Spleen (tissue), 7 donors: ENCODE measurements at regions not wholly inside any gene's neighbourhood (a gene's known extent, or its start where the extent isn't known, plus 50 kb on each side); places are given as distances from the start of the nearest gene placed in this dataset.

Experiments used
- POLR2A ChIP-seq, 3 donors: fragments of 450-650 bp; IDR thresholded peaks; one replicate each; pipeline ENCODE4 v1.5.1; 2017; ENCODE audit warnings: antibody characterized with exemption in 3 of 3, mild to moderate bottlenecking in 1 of 3
- POLR2AphosphoS5 ChIP-seq, 3 donors: sonication (generic); formaldehyde crosslinking; IDR thresholded peaks; one replicate each; pipeline ENCODE4 v1.5.1; 2017; ENCODE audit warnings: antibody characterized with exemption in 3 of 3
- TF ChIP-seq, protein P1 (sequence below), 11 experiments: fragments of 200-600 bp in 7 of 11; fragments of 450-650 bp in 4 of 11; sonication (generic) in 4 of 11; IDR thresholded peaks in 8 of 11; conservative IDR thresholded peaks in 3 of 11; 1 replicate in 7 of 11; 2 replicates in 4 of 11; pipeline versions ENCODE4 v1.4.0 to v1.8.0; 2016 to 2021; ENCODE audit warnings: antibody characterized with exemption in 11 of 11, inconsistent platforms in 4 of 11, mild to moderate bottlenecking in 1 of 11
- donor health status: DM: no; HTN: no; CAD: no; lungs with moderate emphysema.
- donor health status: DM: no; HTN: no; CAD: no.
- donor health status: DM: no; HTN: no; CAD: no.

DNA sequence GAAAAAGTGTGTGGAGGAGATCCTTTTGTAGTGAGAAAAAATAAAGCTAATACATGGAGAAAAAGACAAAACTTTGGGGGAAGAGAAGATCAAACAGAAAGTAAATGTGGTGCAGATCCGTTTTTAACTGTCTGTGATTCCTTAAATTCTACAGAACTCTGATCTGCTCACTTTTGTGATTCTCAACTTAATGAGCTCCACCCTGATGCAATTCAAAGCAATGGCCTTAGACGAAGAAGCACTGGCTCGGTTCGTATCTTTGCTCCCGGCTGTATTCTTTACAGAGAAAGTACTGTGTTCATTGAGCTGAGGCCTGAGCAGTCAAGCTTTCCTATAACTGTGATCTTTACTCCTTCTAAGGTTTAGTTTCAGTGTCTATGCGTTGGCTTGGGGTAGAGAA, 453.4 kb downstream of the DMAC1 start:
- TF ChIP-seq, protein P1, sequence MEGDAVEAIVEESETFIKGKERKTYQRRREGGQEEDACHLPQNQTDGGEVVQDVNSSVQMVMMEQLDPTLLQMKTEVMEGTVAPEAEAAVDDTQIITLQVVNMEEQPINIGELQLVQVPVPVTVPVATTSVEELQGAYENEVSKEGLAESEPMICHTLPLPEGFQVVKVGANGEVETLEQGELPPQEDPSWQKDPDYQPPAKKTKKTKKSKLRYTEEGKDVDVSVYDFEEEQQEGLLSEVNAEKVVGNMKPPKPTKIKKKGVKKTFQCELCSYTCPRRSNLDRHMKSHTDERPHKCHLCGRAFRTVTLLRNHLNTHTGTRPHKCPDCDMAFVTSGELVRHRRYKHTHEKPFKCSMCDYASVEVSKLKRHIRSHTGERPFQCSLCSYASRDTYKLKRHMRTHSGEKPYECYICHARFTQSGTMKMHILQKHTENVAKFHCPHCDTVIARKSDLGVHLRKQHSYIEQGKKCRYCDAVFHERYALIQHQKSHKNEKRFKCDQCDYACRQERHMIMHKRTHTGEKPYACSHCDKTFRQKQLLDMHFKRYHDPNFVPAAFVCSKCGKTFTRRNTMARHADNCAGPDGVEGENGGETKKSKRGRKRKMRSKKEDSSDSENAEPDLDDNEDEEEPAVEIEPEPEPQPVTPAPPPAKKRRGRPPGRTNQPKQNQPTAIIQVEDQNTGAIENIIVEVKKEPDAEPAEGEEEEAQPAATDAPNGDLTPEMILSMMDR (IDR thresholded peaks at IDR 0.05 in 8 of 11, conservative IDR thresholded peaks at IDR 0.05 in 3 of 11) = no peak
- TF ChIP-seq POLR2A (IDR thresholded peaks at IDR 0.05) (no peak), POLR2AphosphoS5 (IDR thresholded peaks at IDR 0.05) (no peak)
